AG04450 (cell line): ENCODE measurements at regions not wholly inside any gene's neighbourhood (a gene's known extent, or its start where the extent isn't known, plus 50 kb on each side); places are given as distances from the start of the nearest gene placed in this dataset.

Source experiments
- CTCF ChIA-PET: fragments of 300-600, 350-600 bp; formaldehyde crosslinking; extraction: SDS; loops from one replicate; lab custom pipeline; 2022; ENCODE audit warnings: antibody characterized with exemption, inconsistent platforms; lab: Charles Lee
- POLR2A ChIA-PET: fragments of 350-600 bp; formaldehyde crosslinking; extraction: SDS; loops from one replicate; lab custom pipeline; 2021; ENCODE audit warnings: antibody characterized with exemption, inconsistent platforms; lab: Yijun Ruan, JAX
- DNase-seq: peaks from one replicate; pipeline ENCODE4 v3.0.0-alpha.2; 2011; ENCODE audit warnings: low read depth, low spot score
- H3K27ac ChIP-seq: one replicate; pipeline ENCODE4 v1.5.1; 2012; ENCODE audit warnings: low read depth, low read length, control low read depth
- H3K27me3 ChIP-seq: one replicate; pipeline ENCODE4 v1.6.0; 2012; ENCODE audit warnings: low read length; ENCODE audit not compliant: control insufficient read depth, insufficient read depth
- H3K4me3 ChIP-seq: 2 replicates; pipeline ENCODE4 v1.5.1; 2011; ENCODE audit warnings: mild to moderate bottlenecking, low read depth, low read length, control low read depth
- H3K9me3 ChIP-seq: 2 replicates; pipeline ENCODE4 v1.5.1; 2012; ENCODE audit warnings: low read length; ENCODE audit not compliant: control insufficient read depth, insufficient read depth
- TF ChIP-seq, protein P1 (sequence below): IDR thresholded peaks from 2 replicates; pipeline ENCODE4 v1.5.1; 2011; ENCODE audit warnings: low read depth, low read length, control low read depth, inconsistent platforms

DNA sequence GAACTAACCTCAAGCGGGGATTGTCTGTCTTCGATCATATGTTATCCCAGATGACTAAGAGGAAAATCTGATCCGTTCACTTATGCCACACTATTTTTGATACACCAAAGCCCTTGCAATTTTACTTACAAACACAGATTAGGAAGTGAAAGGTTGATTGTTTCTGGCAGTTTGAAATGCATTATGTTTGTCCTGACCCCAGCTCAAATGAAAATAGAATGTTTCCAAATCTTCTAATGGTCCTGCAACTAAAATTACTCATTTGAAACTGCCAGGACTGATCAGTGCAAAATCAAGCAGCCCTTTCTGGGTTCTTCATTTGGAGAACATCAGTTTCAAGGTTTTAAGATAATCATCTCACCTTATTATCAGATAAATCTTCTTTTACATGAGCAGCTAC lies 696.7 kb upstream of the WWC1 start:
- ChIA-PET CTCF (no interaction called here), POLR2A (no interaction called here)
- no peak for DNase-seq
- H3K27me3 ChIP-seq: no peaks in the 10 kb centered on the region
- no peak overlapping the region for H3K4me3 ChIP-seq
- H3K9me3 ChIP-seq: no peaks in the 10 kb centered on the region
- H3K27ac ChIP-seq: no peak overlapping the region
- TF ChIP-seq, protein P1, sequence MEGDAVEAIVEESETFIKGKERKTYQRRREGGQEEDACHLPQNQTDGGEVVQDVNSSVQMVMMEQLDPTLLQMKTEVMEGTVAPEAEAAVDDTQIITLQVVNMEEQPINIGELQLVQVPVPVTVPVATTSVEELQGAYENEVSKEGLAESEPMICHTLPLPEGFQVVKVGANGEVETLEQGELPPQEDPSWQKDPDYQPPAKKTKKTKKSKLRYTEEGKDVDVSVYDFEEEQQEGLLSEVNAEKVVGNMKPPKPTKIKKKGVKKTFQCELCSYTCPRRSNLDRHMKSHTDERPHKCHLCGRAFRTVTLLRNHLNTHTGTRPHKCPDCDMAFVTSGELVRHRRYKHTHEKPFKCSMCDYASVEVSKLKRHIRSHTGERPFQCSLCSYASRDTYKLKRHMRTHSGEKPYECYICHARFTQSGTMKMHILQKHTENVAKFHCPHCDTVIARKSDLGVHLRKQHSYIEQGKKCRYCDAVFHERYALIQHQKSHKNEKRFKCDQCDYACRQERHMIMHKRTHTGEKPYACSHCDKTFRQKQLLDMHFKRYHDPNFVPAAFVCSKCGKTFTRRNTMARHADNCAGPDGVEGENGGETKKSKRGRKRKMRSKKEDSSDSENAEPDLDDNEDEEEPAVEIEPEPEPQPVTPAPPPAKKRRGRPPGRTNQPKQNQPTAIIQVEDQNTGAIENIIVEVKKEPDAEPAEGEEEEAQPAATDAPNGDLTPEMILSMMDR: no peak

DNA sequence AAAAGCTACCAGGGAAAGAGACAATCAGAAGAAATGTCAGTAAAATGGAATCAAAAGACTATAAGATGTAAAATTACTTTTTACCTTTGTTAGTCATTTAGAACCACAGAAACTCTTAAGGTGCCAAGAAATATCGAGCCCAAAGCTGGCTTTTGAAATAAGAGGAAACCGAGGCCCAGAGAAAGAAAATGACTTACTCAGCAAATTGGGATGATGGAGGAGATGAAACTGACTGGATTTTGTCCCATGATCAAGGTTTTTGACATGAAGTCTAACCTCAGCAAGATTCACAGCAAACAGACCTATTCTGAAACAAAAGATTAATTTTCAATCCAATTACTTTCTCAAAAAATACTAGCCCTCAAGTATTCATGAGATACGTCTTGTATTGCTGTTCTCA lies 696.2 kb upstream of the WWC1 start:
- DNase-seq: no peak
- H3K27me3 ChIP-seq: no peaks in the 10 kb centered on the region
- no peak overlapping the region for H3K4me3 ChIP-seq
- H3K9me3 ChIP-seq: no peaks in the 10 kb centered on the region
- POLR2A ChIA-PET: no interaction called here
- CTCF ChIA-PET: interaction anchor here (0.6 kb wide), 1 partner anchor 462 kb away, joined by 3 read pairs; no protein-coding TSS in a partner anchor
- TF ChIP-seq, protein P1: no peak
- H3K27ac ChIP-seq: no peak overlapping the region

DNA sequence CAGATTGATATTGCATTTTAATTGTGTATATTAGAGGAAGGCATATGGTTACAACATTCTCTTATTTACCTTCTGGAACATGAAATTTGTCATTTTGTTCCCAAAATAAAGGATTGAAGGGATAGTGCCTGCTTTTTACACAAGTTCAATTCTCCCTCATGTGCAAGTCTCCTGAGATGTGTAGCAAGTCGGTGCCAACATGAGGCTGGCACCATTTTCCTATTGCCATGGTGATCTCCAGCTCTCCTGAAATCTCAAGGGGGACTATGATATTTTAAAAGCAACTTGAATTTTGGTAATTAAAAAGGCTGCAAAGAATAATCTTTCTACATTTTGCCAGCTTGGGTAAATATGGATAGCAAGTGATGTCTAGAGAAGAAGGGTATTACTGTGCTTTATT lies 693.3 kb upstream of the WWC1 start:
- ChIA-PET POLR2A (no interaction called here), CTCF (no interaction called here)
- TF ChIP-seq, protein P1: no peak
- Histone ChIP-seq H3K27ac (no peak overlapping the region), H3K4me3 (no peak overlapping the region), H3K27me3 (no peaks in the 10 kb centered on the region), H3K9me3 (no peaks in the 10 kb centered on the region)
- DNase-seq: no peak

DNA sequence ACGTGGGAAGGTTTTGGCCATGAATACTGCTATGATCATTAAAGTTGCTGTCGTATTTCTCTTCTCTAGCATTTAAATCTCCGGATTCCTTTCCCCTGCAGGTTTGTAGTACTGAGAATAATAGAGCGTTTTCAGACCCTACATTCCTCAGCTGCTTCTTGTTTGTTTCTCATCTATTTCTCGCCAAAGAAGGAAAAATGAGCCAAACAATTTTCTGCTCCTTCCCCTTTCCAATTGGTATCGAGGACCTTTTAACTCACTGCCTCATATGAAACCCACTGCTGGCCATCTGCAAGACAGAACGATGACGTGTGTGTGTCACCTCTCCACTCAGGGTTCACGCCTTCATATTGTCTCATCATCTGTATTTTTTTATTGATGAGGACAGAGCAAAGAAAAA lies 689.4 kb upstream of the WWC1 start:
- Histone ChIP-seq H3K27me3 (no peaks in the 10 kb centered on the region), H3K4me3 (no peak overlapping the region), H3K9me3 (no peaks in the 10 kb centered on the region), H3K27ac (no peak overlapping the region)
- CTCF ChIA-PET: no interaction called here
- no peak for DNase-seq
- POLR2A ChIA-PET: no interaction called here
- TF ChIP-seq, protein P1: no peak

DNA sequence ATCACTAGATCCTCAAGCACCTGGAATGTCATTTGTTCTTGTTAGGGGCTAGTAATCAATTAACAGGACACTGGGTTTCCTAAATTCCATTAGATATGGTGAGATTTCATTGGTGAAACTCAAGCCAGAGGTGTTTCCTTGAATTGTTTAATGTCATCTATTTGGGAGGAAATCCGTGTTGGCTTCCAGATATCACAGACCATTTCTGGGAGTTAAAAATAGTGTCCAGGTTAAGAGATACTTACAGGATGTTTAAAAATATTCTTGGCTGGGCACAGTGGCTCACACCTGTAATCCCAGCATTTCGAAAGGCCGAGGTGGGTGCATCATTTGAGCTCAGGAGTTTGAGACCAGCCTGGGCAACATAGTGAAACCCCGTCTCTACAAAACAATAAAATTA lies 688.3 kb upstream of the WWC1 start:
- no peak overlapping the region for H3K4me3 ChIP-seq
- DNase-seq: no peak
- TF ChIP-seq, protein P1: no peak
- H3K27ac ChIP-seq: no peak overlapping the region
- H3K27me3 ChIP-seq: no peaks in the 10 kb centered on the region
- no peaks in the 10 kb centered on the region for H3K9me3 ChIP-seq
- ChIA-PET CTCF (no interaction called here), POLR2A (no interaction called here)
